Activated T-cell treated with anti-CD3 and anti-CD28 coated beads, Interleukin-2, amount 50 U/mL, for 72 hours (primary cell): ENCODE measurements at regions not wholly inside any gene's neighbourhood (a gene's known extent, or its start where the extent isn't known, plus 50 kb on each side); places are given as distances from the start of the nearest gene placed in this dataset.
"Not testable (repeated sequence)": the region's sequence is repeated elsewhere in the genome, so short reads cannot be mapped to it uniquely, and the experiment has no call there.

ENCODE experiments used
- ATAC-seq, 2 donors: fragments of 150-1000 bp; cut with Tn5 transposase; replicated peaks in 1 of 2; 2 replicates each; pipeline ENCODE4 v1.10.0; 2021; ENCODE audit warnings: moderate library complexity in 2 of 2, mild to moderate bottlenecking in 1 of 2
- DNase-seq, 2 donors: peaks; one replicate each; pipeline ENCODE4 v3.0.0; 2021 to 2022; ENCODE audit warnings: mixed read lengths in 1 of 2
- H3K27ac Mint-ChIP-seq: one replicate; pipeline ENCODE4 v1.8.0; 2022; ENCODE audit warnings: mild to moderate bottlenecking, moderate library complexity, mixed read lengths
- H3K27me3 Mint-ChIP-seq: one replicate; pipeline ENCODE4 v1.8.0; 2022; ENCODE audit warnings: low read depth, mixed read lengths
- H3K36me3 Mint-ChIP-seq, 2 donors: one replicate each; pipeline ENCODE4 v1.8.0; 2022; ENCODE audit warnings: mixed read lengths in 2 of 2, mild to moderate bottlenecking in 1 of 2; ENCODE audit not compliant: insufficient read depth in 2 of 2
- H3K4me1 Mint-ChIP-seq: one replicate; pipeline ENCODE4 v1.8.0; 2022; ENCODE audit warnings: low read depth, mixed read lengths
- H3K4me3 Mint-ChIP-seq, 2 donors: one replicate each; pipeline ENCODE4 v1.8.0; 2022; ENCODE audit warnings: mild to moderate bottlenecking in 2 of 2, mixed read lengths in 2 of 2, moderate library complexity in 2 of 2
- H3K9me3 Mint-ChIP-seq, 2 donors: one replicate each; pipeline ENCODE4 v1.8.0; 2022; ENCODE audit warnings: mixed read lengths in 2 of 2

- H3K36me3 Mint-ChIP-seq, result no peaks in the 10 kb centered on the region
- H3K4me1 Mint-ChIP-seq, result peaks cover 9% of the 10 kb centered on the region
- peaks cover 0 to 1% of the 10 kb centered on the region in 2 donors for H3K9me3 Mint-ChIP-seq
- ATAC-seq (peak; percentile 33 to 34), DNase-seq (no peak)
- H3K27me3 Mint-ChIP-seq, result no peaks in the 10 kb centered on the region
- no peak overlapping the region for H3K27ac Mint-ChIP-seq
- no peak overlapping the region for H3K4me3 Mint-ChIP-seq
Observed at GRCh38 chr12:93989949-93990348, 158.4 kb upstream of the PLXNC1 start.

- Mint-ChIP-seq H3K4me3 (no peak overlapping the region), H3K27ac (no peak overlapping the region), H3K27me3 (no peaks in the 10 kb centered on the region), H3K36me3 (no peaks in the 10 kb centered on the region), H3K9me3 (peaks cover 0 to 1% of the 10 kb centered on the region in 2 donors), H3K4me1 (peaks cover 9% of the 10 kb centered on the region)
- DNase-seq (no peak), ATAC-seq (no peak)
Observed at GRCh38 chr12:93990832-93991803, 157.3 kb upstream of the PLXNC1 start.

- no peaks in the 10 kb centered on the region for H3K36me3 Mint-ChIP-seq
- no peak overlapping the region for H3K4me3 Mint-ChIP-seq
- H3K27me3 Mint-ChIP-seq, result no peaks in the 10 kb centered on the region
Observed at GRCh38 chr12:93991829-93992461, 156.4 kb upstream of the PLXNC1 start.

GRCh38 chr12:93994721-93995120 is 153.7 kb upstream of the PLXNC1 start:
- Mint-ChIP-seq H3K4me3 (no peak overlapping the region), H3K9me3 (peaks cover 3 to 5% of the 10 kb centered on the region in 2 donors), H3K4me1 (peaks cover 5% of the 10 kb centered on the region), H3K27me3 (no peaks in the 10 kb centered on the region), H3K36me3 (no peaks in the 10 kb centered on the region), H3K27ac (no peak overlapping the region)
- ATAC-seq (no peak), DNase-seq (no peak)

More at GRCh38 chr12:93991829-93992461, 156.4 kb upstream of the PLXNC1 start:
- peaks cover 0 to 1% of the 10 kb centered on the region in 2 donors for H3K9me3 Mint-ChIP-seq
- DNase-seq, result no peak
- no peak for ATAC-seq
- peaks cover 9% of the 10 kb centered on the region for H3K4me1 Mint-ChIP-seq
- no peak overlapping the region for H3K27ac Mint-ChIP-seq

- Mint-ChIP-seq H3K4me1 (no peaks in the 10 kb centered on the region), H3K4me3 (no peak overlapping the region), H3K9me3 (peaks cover 2 to 5% of the 10 kb centered on the region in 2 donors), H3K27ac (no peak overlapping the region), H3K36me3 (no peaks in the 10 kb centered on the region), H3K27me3 (no peaks in the 10 kb centered on the region)
- no peak for ATAC-seq
- DNase-seq, result no peak
Observed at GRCh38 chr12:93996321-93996720, 152.1 kb upstream of the PLXNC1 start.

- no peaks in the 10 kb centered on the region for H3K27me3 Mint-ChIP-seq
Observed at GRCh38 chr12:94001691-94002090, 146.7 kb upstream of the PLXNC1 start.

GRCh38 chr12:94002925-94003324 is 145.5 kb upstream of the PLXNC1 start:
- H3K27ac Mint-ChIP-seq, ATAC-seq, H3K4me1 Mint-ChIP-seq, DNase-seq, H3K4me3 Mint-ChIP-seq, H3K27me3 Mint-ChIP-seq: not testable (repeated sequence)
- Mint-ChIP-seq H3K36me3 (peaks cover 4 to 18% of the 10 kb centered on the region in 2 donors), H3K9me3 (peaks cover 9 to 17% of the 10 kb centered on the region in 2 donors)

More at GRCh38 chr12:94001691-94002090, 146.7 kb upstream of the PLXNC1 start:
- H3K4me3 Mint-ChIP-seq, result no peak overlapping the region
- peaks cover 5% of the 10 kb centered on the region for H3K4me1 Mint-ChIP-seq
- ATAC-seq (no peak), DNase-seq (no peak)
- H3K36me3 Mint-ChIP-seq, result peaks cover 4 to 13% of the 10 kb centered on the region in 2 donors
- peaks cover 8 to 14% of the 10 kb centered on the region in 2 donors for H3K9me3 Mint-ChIP-seq
- H3K27ac Mint-ChIP-seq, result no peak overlapping the region

- peak; percentile 28 to 46 for DNase-seq
- H3K4me3 Mint-ChIP-seq, ATAC-seq: not testable (repeated sequence)
Observed at GRCh38 chr12:94007833-94008232, 140.5 kb upstream of the PLXNC1 start.

GRCh38 chr12:94010307-94010706 is 138.1 kb upstream of the PLXNC1 start:
- H3K27me3 Mint-ChIP-seq, result no peaks in the 10 kb centered on the region
- H3K27ac Mint-ChIP-seq, result no peak overlapping the region
- peaks cover 2 to 11% of the 10 kb centered on the region in 2 donors for H3K36me3 Mint-ChIP-seq
- no peak for ATAC-seq
- H3K9me3 Mint-ChIP-seq, result peaks cover 6 to 7% of the 10 kb centered on the region in 2 donors
- H3K4me1 Mint-ChIP-seq, result peaks cover 20% of the 10 kb centered on the region
- no peak overlapping the region for H3K4me3 Mint-ChIP-seq
- no peak for DNase-seq

More at GRCh38 chr12:94007833-94008232, 140.5 kb upstream of the PLXNC1 start:
- Mint-ChIP-seq H3K36me3 (peaks cover 4 to 16% of the 10 kb centered on the region in 2 donors), H3K4me1 (peaks cover 14% of the 10 kb centered on the region), H3K9me3 (peaks cover 7 to 12% of the 10 kb centered on the region in 2 donors)
- H3K27me3 Mint-ChIP-seq, H3K27ac Mint-ChIP-seq: not testable (repeated sequence)

- Mint-ChIP-seq H3K9me3 (peaks cover 5 to 15% of the 10 kb centered on the region in 2 donors), H3K27ac (no peak overlapping the region), H3K4me3 (no peak overlapping the region), H3K4me1 (peaks cover 18% of the 10 kb centered on the region), H3K36me3 (peaks cover 10 to 12% of the 10 kb centered on the region in 2 donors), H3K27me3 (no peaks in the 10 kb centered on the region)
- DNase-seq, result no peak
- ATAC-seq, result no peak
Observed at GRCh38 chr12:94012071-94012470, 136.3 kb upstream of the PLXNC1 start.

- no peak overlapping the region for H3K27ac Mint-ChIP-seq
- H3K9me3 Mint-ChIP-seq, result peaks cover 5 to 18% of the 10 kb centered on the region in 2 donors
- no peaks in the 10 kb centered on the region for H3K27me3 Mint-ChIP-seq
- no peak for DNase-seq
- H3K4me1 Mint-ChIP-seq, result peaks cover 18% of the 10 kb centered on the region
- H3K36me3 Mint-ChIP-seq, result peaks cover 11 to 12% of the 10 kb centered on the region in 2 donors
- ATAC-seq, result no peak
- no peak overlapping the region for H3K4me3 Mint-ChIP-seq
Observed at GRCh38 chr12:94012590-94012989, 135.8 kb upstream of the PLXNC1 start.

- DNase-seq, H3K4me3 Mint-ChIP-seq, H3K27me3 Mint-ChIP-seq, ATAC-seq, H3K4me1 Mint-ChIP-seq, H3K27ac Mint-ChIP-seq: not testable (repeated sequence)
- Mint-ChIP-seq H3K9me3 (peaks cover 14 to 27% of the 10 kb centered on the region in 2 donors), H3K36me3 (peaks cover 15 to 27% of the 10 kb centered on the region in 2 donors)
Observed at GRCh38 chr12:94017247-94017646, 131.1 kb upstream of the PLXNC1 start.

- H3K27me3 Mint-ChIP-seq, result no peaks in the 10 kb centered on the region
- peaks cover 18 to 32% of the 10 kb centered on the region in 2 donors for H3K9me3 Mint-ChIP-seq
- H3K4me1 Mint-ChIP-seq, result no peaks in the 10 kb centered on the region
- ATAC-seq (no peak), DNase-seq (no peak)
- no peak overlapping the region for H3K4me3 Mint-ChIP-seq
- H3K27ac Mint-ChIP-seq, result no peak overlapping the region
- H3K36me3 Mint-ChIP-seq, result peaks cover 22 to 36% of the 10 kb centered on the region in 2 donors
Observed at GRCh38 chr12:94020335-94020734, 128.0 kb upstream of the PLXNC1 start.
